Neural crest cell (in vitro differentiated cells): ENCODE measurements at regions not wholly inside any gene's neighbourhood (a gene's known extent, or its start where the extent isn't known, plus 50 kb on each side); places are given as distances from the start of the nearest gene placed in this dataset.

Experiments used
- DNase-seq: peaks from one replicate; pipeline ENCODE4 v3.0.0; 2021; ENCODE audit warnings: low read depth, mixed read lengths, low spot score
- H3K27ac Mint-ChIP-seq: one replicate; pipeline ENCODE4 v1.8.0; 2021; ENCODE audit warnings: mild to moderate bottlenecking, mixed read lengths; ENCODE audit not compliant: unreplicated experiment
- H3K27me3 Mint-ChIP-seq: 2 replicates; pipeline ENCODE4 v1.8.0; 2021; ENCODE audit warnings: low read depth, mild to moderate bottlenecking, mixed read lengths
- H3K36me3 Mint-ChIP-seq: 2 replicates; pipeline ENCODE4 v1.8.0; 2021; ENCODE audit warnings: low read depth, mild to moderate bottlenecking, mixed read lengths
- H3K4me1 Mint-ChIP-seq: 2 replicates; pipeline ENCODE4 v1.8.0; 2021; ENCODE audit warnings: mixed read lengths
- H3K4me3 Mint-ChIP-seq: one replicate; pipeline ENCODE4 v1.8.0; 2021; ENCODE audit warnings: mild to moderate bottlenecking, mixed read lengths
- H3K9me3 Mint-ChIP-seq: 2 replicates; pipeline ENCODE4 v1.8.0; 2021; ENCODE audit warnings: mixed read lengths
- TF ChIP-seq, protein P1 (sequence below): fragments of 200-600 bp; sonication (generic); conservative IDR thresholded peaks from 2 replicates; pipeline ENCODE4 v1.5.0; 2021; ENCODE audit warnings: antibody characterized with exemption, mild to moderate bottlenecking

DNA sequence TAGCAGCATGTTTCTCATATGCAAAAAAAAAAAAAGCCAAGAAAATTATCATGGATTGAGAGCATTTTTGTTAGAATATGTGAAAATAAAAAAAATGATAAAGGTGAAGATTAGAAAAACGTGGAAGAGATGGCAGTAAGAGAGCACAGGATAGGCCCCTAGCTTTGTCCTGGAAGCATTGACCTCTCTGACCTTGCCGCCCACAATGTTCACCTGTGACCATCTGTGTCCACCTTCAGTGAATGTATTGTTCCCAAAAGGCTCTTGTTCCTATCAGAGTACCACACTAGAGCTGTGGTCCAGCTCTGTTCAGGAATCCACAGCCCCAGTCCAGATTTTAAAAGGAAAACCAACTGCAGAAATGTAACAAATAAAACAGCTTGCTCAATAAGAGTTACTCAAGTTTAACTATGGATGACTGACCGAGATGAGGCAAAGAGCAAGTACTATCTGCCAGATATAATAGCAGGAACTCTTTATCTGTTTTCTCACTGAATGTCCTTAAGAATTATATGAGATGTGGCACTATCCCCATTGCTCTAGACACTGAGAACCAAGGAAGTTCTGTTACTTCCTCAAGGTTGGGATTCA lies 287.7 kb upstream of the STXBP5 start:
- H3K4me3 Mint-ChIP-seq, result no peak overlapping the region
- no peak overlapping the region for H3K27ac Mint-ChIP-seq
- TF ChIP-seq, protein P1, sequence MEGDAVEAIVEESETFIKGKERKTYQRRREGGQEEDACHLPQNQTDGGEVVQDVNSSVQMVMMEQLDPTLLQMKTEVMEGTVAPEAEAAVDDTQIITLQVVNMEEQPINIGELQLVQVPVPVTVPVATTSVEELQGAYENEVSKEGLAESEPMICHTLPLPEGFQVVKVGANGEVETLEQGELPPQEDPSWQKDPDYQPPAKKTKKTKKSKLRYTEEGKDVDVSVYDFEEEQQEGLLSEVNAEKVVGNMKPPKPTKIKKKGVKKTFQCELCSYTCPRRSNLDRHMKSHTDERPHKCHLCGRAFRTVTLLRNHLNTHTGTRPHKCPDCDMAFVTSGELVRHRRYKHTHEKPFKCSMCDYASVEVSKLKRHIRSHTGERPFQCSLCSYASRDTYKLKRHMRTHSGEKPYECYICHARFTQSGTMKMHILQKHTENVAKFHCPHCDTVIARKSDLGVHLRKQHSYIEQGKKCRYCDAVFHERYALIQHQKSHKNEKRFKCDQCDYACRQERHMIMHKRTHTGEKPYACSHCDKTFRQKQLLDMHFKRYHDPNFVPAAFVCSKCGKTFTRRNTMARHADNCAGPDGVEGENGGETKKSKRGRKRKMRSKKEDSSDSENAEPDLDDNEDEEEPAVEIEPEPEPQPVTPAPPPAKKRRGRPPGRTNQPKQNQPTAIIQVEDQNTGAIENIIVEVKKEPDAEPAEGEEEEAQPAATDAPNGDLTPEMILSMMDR, result no peak
- H3K36me3 Mint-ChIP-seq, result no peaks in the 10 kb centered on the region
- H3K27me3 Mint-ChIP-seq, result no peaks in the 10 kb centered on the region
- peaks cover 3% of the 10 kb centered on the region for H3K9me3 Mint-ChIP-seq
- no peak for DNase-seq
- peaks cover 19% of the 10 kb centered on the region for H3K4me1 Mint-ChIP-seq

DNA sequence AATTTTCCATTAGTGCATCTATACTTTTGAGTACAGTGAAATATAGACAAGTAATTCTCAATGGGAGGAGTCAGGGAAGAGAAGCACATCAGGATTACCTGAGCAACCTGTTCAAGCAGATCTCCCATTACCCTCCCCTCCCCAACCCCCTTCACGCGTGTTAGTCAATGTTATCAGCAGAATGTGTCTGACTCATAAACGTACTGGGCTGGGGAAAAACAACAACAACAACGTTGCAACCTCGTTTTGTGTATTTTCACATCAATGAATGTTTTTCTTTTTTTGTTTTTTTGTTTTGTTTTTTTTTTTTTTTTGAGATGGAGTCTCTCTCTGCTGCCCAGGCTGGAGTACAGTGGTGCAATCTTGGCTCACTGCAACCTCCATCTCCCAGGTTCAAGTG lies 287.0 kb upstream of the STXBP5 start:
- TF ChIP-seq, protein P1, result no peak
- DNase-seq, result no peak
- Mint-ChIP-seq H3K4me1 (peaks cover 19% of the 10 kb centered on the region), H3K9me3 (peaks cover 3% of the 10 kb centered on the region), H3K27ac (no peak overlapping the region), H3K36me3 (no peaks in the 10 kb centered on the region), H3K4me3 (no peak overlapping the region), H3K27me3 (no peaks in the 10 kb centered on the region)

DNA sequence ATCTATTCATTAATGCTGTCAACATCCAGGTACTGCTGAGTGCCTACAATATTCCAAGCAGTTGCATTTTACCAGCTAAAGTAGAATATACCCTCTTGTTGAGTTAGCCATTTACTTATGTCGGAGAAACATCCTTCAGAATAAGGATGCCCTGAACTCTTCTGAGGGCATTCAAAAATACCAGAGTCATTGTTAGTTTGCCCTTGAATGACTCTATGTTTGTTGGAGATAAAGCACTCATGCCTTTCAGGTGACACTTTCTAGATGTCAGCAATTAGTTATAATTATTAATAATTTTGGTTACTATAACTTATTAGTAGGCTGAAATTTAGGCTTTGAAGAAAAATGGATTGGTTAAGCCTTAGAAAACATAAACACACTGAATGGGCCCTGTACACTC lies 286.2 kb upstream of the STXBP5 start:
- DNase-seq, result no peak
- Mint-ChIP-seq H3K9me3 (peaks cover 3% of the 10 kb centered on the region), H3K27ac (no peak overlapping the region), H3K4me3 (no peak overlapping the region), H3K36me3 (no peaks in the 10 kb centered on the region), H3K27me3 (no peaks in the 10 kb centered on the region), H3K4me1 (peaks cover 16% of the 10 kb centered on the region)
- TF ChIP-seq, protein P1, result no peak

DNA sequence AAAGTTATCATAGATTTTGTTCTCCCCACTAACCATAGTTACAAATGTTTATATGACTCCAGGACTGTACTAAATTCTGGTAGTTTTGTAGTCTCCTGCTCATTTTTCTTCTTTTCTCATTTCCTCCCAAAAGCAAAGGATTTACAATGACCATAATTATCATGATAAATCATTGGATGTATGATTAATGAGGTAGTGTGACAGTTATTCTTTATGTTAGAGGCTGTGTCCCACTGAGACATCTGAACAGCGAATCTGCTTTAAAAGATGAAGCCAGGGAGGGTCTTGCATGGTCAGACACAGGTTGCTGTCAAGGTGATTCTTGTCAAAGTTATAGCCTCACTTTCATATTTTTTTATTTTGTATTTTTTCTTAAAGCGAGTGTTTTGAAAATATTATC lies 285.2 kb upstream of the STXBP5 start:
- Mint-ChIP-seq H3K4me1 (peaks cover 7% of the 10 kb centered on the region), H3K4me3 (no peak overlapping the region), H3K9me3 (peaks cover 6% of the 10 kb centered on the region), H3K27me3 (no peaks in the 10 kb centered on the region), H3K27ac (no peak overlapping the region), H3K36me3 (no peaks in the 10 kb centered on the region)
- TF ChIP-seq, protein P1, result no peak
- no peak for DNase-seq

DNA sequence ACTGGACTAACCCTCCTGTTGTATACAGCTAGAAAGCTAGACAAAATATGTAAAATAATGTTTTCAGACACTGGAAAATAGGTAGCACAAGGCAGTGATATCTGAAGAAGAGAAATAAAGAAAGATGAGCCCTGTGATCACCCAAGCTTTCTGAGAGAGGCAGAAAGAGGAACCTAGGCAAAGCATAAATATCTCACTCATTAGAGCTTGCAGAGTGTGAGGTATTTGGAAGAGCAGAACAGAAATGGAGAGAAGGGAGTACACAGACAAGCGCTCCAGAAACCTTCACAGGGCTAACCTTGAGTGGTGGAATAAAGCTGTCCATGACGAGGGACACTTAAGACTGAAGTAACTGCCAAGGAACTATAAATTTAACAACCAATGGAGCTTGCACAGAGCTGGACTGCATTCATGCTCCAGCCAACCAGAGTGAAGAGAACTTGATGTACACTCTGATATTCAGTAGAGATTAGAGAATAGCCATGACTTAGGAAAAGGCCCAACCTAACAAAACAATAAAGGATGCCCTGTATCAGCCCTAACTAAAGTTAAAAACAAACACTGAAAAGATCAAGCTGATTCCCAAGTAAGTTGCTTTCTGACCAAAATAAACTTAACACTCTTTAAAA lies 280.9 kb upstream of the STXBP5 start:
- H3K4me3 Mint-ChIP-seq, result no peak overlapping the region
- H3K27me3 Mint-ChIP-seq, result no peaks in the 10 kb centered on the region
- DNase-seq, result no peak
- peaks cover 3% of the 10 kb centered on the region for H3K9me3 Mint-ChIP-seq
- H3K36me3 Mint-ChIP-seq, result no peaks in the 10 kb centered on the region
- H3K27ac Mint-ChIP-seq, result no peak overlapping the region
- TF ChIP-seq, protein P1, result no peak
- no peaks in the 10 kb centered on the region for H3K4me1 Mint-ChIP-seq
